K562 (cell line): ENCODE measurements at regions not wholly inside any gene's neighbourhood (a gene's known extent, or its start where the extent isn't known, plus 50 kb on each side); places are given as distances from the start of the nearest gene placed in this dataset.

Experiments
- BCOR ChIP-seq: fragments of 450-650 bp; IDR thresholded peaks from 2 replicates; pipeline ENCODE4 v1.6.1; 2016
- BRCA1 ChIP-seq, 2 experiments: fragments of 450-650 bp in 1 of 2; sonication (generic) in 1 of 2; formaldehyde crosslinking in 1 of 2; IDR thresholded peaks; 2 replicates each; pipeline versions ENCODE4 v1.5.0 to v1.6.1; 2017 to 2020; ENCODE audit warnings: mild to moderate bottlenecking in 1 of 2, missing genetic modification reagents in 1 of 2
- CBFA2T3 ChIP-seq: fragments of 450-650 bp; IDR thresholded peaks from 2 replicates; pipeline ENCODE4 v1.6.1; 2017
- DEAF1 ChIP-seq: fragments of 450-650 bp; formaldehyde crosslinking; IDR thresholded peaks from 2 replicates; pipeline ENCODE4 v1.4.0; 2020; ENCODE audit warnings: mild to moderate bottlenecking, moderate library complexity
- DLX4 ChIP-seq: fragments of 250-450 bp; sonication (Bioruptor Pico); IDR thresholded peaks from 2 replicates; pipeline ENCODE4 v1.6.1; 2021; ENCODE audit warnings: mild to moderate bottlenecking
- E2F5 ChIP-seq: sonication (generic); formaldehyde crosslinking; IDR thresholded peaks from 2 replicates; pipeline ENCODE4 v1.8.0; 2022; ENCODE audit warnings: mild to moderate bottlenecking, missing genetic modification reagents
- MEF2D ChIP-seq: conservative IDR thresholded peaks from 2 replicates; pipeline ENCODE4 v1.6.1; 2016; ENCODE audit warnings: low read depth, missing genetic modification characterization, missing compliant biosample characterization
- MIER1 ChIP-seq: fragments of 450-650 bp; IDR thresholded peaks from 2 replicates; pipeline ENCODE4 v1.6.1; 2016; ENCODE audit warnings: antibody characterized with exemption, mild to moderate bottlenecking, low read depth
- MTF1 ChIP-seq: fragments of 250-450 bp; sonication (Bioruptor Pico); IDR thresholded peaks from 2 replicates; pipeline ENCODE4 v1.9.0; 2021; ENCODE audit warnings: moderate library complexity, mild to moderate bottlenecking, inconsistent platforms, borderline replicate concordance
- NCOR1 ChIP-seq: fragments of 450-650 bp; IDR thresholded peaks from 2 replicates; pipeline ENCODE4 v1.6.1; 2016; ENCODE audit warnings: mild to moderate bottlenecking, moderate library complexity
- NEUROD1 ChIP-seq: fragments of 150-350 bp; IDR thresholded peaks from 2 replicates; pipeline ENCODE4 v1.6.1; 2014; ENCODE audit warnings: borderline replicate concordance, low read length, low read depth; ENCODE audit not compliant: partially characterized antibody
- NKRF ChIP-seq: fragments of 450-650 bp; IDR thresholded peaks from 2 replicates; pipeline ENCODE4 v1.6.1; 2016; ENCODE audit warnings: borderline replicate concordance
- RBFOX2 ChIP-seq: fragments of 200-400 bp; formaldehyde crosslinking; IDR thresholded peaks from 2 replicates; pipeline ENCODE4 v1.6.1; 2017; ENCODE audit warnings: low read depth, mild to moderate bottlenecking, low read length, moderate library complexity
- RBM17 ChIP-seq: fragments of 200-400 bp; formaldehyde crosslinking; IDR thresholded peaks from 2 replicates; pipeline ENCODE4 v1.6.1; 2017; ENCODE audit warnings: low read depth, mild to moderate bottlenecking, low read length, borderline replicate concordance
- RFX1 ChIP-seq: fragments of 450-650 bp; IDR thresholded peaks from 2 replicates; pipeline ENCODE4 v1.6.1; 2016; ENCODE audit warnings: mild to moderate bottlenecking, moderate library complexity
- SPI1 ChIP-seq: IDR thresholded peaks from 2 replicates; pipeline ENCODE4 v1.6.1; 2011; ENCODE audit warnings: low read depth, low read length, control low read depth, borderline replicate concordance
- SRSF9 ChIP-seq: fragments of 200-400 bp; formaldehyde crosslinking; IDR thresholded peaks from 2 replicates; pipeline ENCODE4 v1.6.1; 2017; ENCODE audit warnings: low read depth, low read length, borderline replicate concordance
- TAL1 ChIP-seq: fragments of 450-650 bp; IDR thresholded peaks from 2 replicates; pipeline ENCODE4 v1.6.1; 2016; ENCODE audit warnings: mild to moderate bottlenecking
- ZNF263 ChIP-seq: sonication (generic); formaldehyde crosslinking; IDR thresholded peaks from 2 replicates; pipeline ENCODE4 v1.8.0; 2022; ENCODE audit warnings: mild to moderate bottlenecking, missing genetic modification reagents, borderline replicate concordance
- ZNF280B ChIP-seq: fragments of 250-450 bp; sonication (Bioruptor Pico); IDR thresholded peaks from 2 replicates; pipeline ENCODE4 v1.5.1; 2021; ENCODE audit warnings: mild to moderate bottlenecking
- ZNF395 ChIP-seq: fragments of 200-800 bp; sonication (Bioruptor generic); IDR thresholded peaks from 2 replicates; pipeline ENCODE4 v1.6.1; 2017; ENCODE audit warnings: missing genetic modification characterization, missing compliant biosample characterization
- ZNF79 ChIP-seq: fragments of 250-450 bp; sonication (Bioruptor Pico); IDR thresholded peaks from 2 replicates; pipeline ENCODE4 v1.4.0; 2020; ENCODE audit warnings: low read depth, mild to moderate bottlenecking, moderate library complexity
- ZSCAN32 ChIP-seq: fragments of 450-650 bp; formaldehyde crosslinking; IDR thresholded peaks from 2 replicates; pipeline ENCODE4 v1.4.0; 2020; ENCODE audit warnings: mild to moderate bottlenecking, moderate library complexity

GRCh38 chr5:154648706-154649105 lies 106.5 kb upstream of the LARP1 start (continued):
- TF ChIP-seq SPI1, result no peak
- no peak for TF ChIP-seq E2F5 (CRISPR knock-in tag)
- TF ChIP-seq DLX4 (CRISPR knock-in tag), result no peak
- peak; percentile 83 for TF ChIP-seq CBFA2T3
- no peak for TF ChIP-seq ZNF79 (CRISPR knock-in tag)
- no peak for TF ChIP-seq ZNF280B (CRISPR knock-in tag)
- no peak for TF ChIP-seq ZSCAN32 (CRISPR knock-in tag)
- no peak for TF ChIP-seq SRSF9
- no peak for TF ChIP-seq NEUROD1
- TF ChIP-seq MIER1, result no peak
- TF ChIP-seq BCOR, result peak; percentile 85
- peak; percentile 25; the same call in 1 of the 2 replicates for TF ChIP-seq NKRF
- TF ChIP-seq ZNF395 (CRISPR knock-in tag), result peak; percentile 66; the same call in 1 of the 2 replicates
- TF ChIP-seq ZNF263 (CRISPR knock-in tag), result peak; percentile 26; the same call in 1 of the 2 replicates
- no peak for TF ChIP-seq DEAF1
- no peak for TF ChIP-seq BRCA1 (IDR thresholded peaks at IDR 0.05)
- no peak for TF ChIP-seq BRCA1 (CRISPR knock-in tag; IDR thresholded peaks at IDR 0.05)
- TF ChIP-seq NCOR1, result peak; percentile 65
- TF ChIP-seq MEF2D (tag), result no peak
- peak; percentile 64 for TF ChIP-seq TAL1
- TF ChIP-seq RFX1, result no peak
- TF ChIP-seq RBFOX2, result no peak
- TF ChIP-seq MTF1, result no peak
- TF ChIP-seq RBM17, result no peak
